Adrenal gland (tissue), 9 donors: ENCODE measurements at regions not wholly inside any gene's neighbourhood (a gene's known extent, or its start where the extent isn't known, plus 50 kb on each side); places are given as distances from the start of the nearest gene placed in this dataset.

ENCODE experiments used
- DNase-seq, 7 donors: peaks; one replicate each; pipeline ENCODE4 v3.0.0-alpha.2; 2019 to 2020
- H3K27ac ChIP-seq, 5 donors: fragments of 200-600 bp; sonication (generic) in 4 of 5; 1 replicate in 3 of 5; 2 replicates in 2 of 5; pipeline versions ENCODE4 v1.5.1 to v1.8.0; 2016 to 2020; ENCODE audit warnings: mild to moderate bottlenecking in 1 of 5
- H3K27me3 ChIP-seq: fragments of 200-600 bp; 2 replicates; pipeline ENCODE4 v1.8.0; 2021
- H3K36me3 ChIP-seq, 2 donors: fragments of 200-600 bp; replicated peaks in 1 of 2; 1 replicate in 1 of 2; 2 replicates in 1 of 2; pipeline versions ENCODE4 v1.5.1 to v1.8.0; 2018 to 2022
- H3K4me1 ChIP-seq, 2 donors: fragments of 200-600 bp; replicated peaks in 1 of 2; 1 replicate in 1 of 2; 2 replicates in 1 of 2; pipeline versions ENCODE4 v1.5.1 to v1.8.0; 2018 to 2021
- H3K4me3 ChIP-seq, 4 donors: fragments of 200-600 bp; sonication (generic) in 3 of 4; one replicate each; pipeline ENCODE4 v1.5.1; 2016 to 2018
- H3K9me3 ChIP-seq, 3 donors: fragments of 200-600 bp; sonication (generic) in 1 of 3; replicated peaks in 1 of 3; 1 replicate in 2 of 3; 2 replicates in 1 of 3; pipeline versions ENCODE4 v1.5.1 to v1.8.0; 2016 to 2021
- POLR2A ChIP-seq, 2 donors: fragments of 450-650 bp; IDR thresholded peaks; one replicate each; pipeline ENCODE4 v1.6.1; 2017; ENCODE audit warnings: antibody characterized with exemption in 2 of 2, mild to moderate bottlenecking in 2 of 2, moderate library complexity in 1 of 2
- WGBS, 4 donors: extraction: QIAGEN DNeasy Blood & Tissue Kit in 2 of 4; methylation state at CpG; one replicate each; pipeline versions ENCODE4 v1.1.5 to v1.1.7; 2013 to 2017; 5-methylcytosine and 5-hydroxymethylcytosine counted together
- intact Hi-C, 2 donors: fragments of 100-400 bp; cut with DNase I; formaldehyde crosslinking; loops; one replicate each; pipeline versions ENCODE4 v1.14.1 to v1.15.0; 2022 to 2023
- TF ChIP-seq, protein P1 (sequence below), 6 experiments: fragments of 450-650 bp in 4 of 6; fragments of 200-600 bp in 2 of 6; sonication (generic) in 1 of 6; IDR thresholded peaks; 1 replicate in 5 of 6; 2 replicates in 1 of 6; pipeline versions ENCODE4 v1.5.1 to v1.8.0; 2016 to 2021; ENCODE audit warnings: antibody characterized with exemption in 6 of 6, mild to moderate bottlenecking in 2 of 6, moderate library complexity in 1 of 6
- donor health status: healthy with polysubstance abuse.
- donor health status: Bipolar disorder and iron deficiency.
- donor health status: DM: yes; HTN: yes; CAD: no.
- donor health status: DM: no; HTN: no; CAD: no.
- donor health status: DM: no; HTN: no; CAD: no.

DNA sequence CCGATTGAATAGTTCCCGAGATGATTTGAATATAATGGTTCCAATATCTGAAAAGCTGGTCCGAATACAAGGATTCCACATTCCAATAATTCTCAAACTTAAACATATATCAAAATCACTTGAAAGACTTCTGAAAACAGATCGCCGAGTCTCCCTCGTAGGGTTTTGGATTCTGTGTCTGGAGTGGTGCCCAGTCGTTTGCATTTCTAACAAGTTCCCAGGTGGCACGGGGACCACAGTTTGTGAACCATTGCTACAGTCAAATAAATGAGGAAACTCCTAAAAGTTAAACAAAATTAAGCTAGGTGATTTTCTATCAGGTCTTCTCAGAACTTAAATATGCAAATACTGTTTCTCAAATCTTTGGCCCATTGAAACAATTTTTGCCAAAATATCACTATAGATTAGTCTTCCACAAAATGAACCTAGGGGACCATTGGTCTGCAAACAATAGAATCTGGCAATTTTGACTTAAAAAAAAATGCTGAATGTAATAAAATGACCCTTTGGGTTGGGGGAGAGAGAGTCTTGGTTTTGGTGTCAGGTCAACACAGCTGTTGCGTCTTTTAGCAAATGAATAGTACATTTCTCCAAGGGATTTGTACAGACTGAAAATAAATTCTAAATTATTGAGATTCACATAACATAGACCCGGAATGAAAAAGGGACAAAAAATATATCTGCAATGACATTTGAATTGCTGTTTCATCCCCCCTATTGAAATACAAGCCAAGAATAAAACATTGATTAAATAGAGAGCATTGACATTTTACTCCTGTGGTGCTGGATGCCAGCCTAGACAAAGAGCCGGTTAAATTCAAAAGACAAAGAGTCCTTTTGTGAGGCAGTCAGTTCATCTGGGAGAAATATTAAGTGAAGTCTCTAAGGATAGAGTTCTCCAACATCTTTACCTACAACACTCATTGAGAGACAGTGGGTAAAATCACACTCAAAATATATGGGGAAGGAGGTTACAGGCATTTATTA lies 175.7 kb upstream of the ADAMTS9 start:
- no peak for DNase-seq
- Histone ChIP-seq H3K9me3 (no peaks in the 10 kb centered on the region), H3K4me1 (peaks cover 0 to 3% of the 10 kb centered on the region in 2 donors), H3K36me3 (no peaks in the 10 kb centered on the region), H3K4me3 (no peak overlapping the region), H3K27me3 (no peaks in the 10 kb centered on the region), H3K27ac (no peak overlapping the region)
- intact Hi-C loops = no loop called here
- 88 to 92% (median 91%) methylated on average over 11 of the region's 11 CpGs for WGBS, 4 donors
- TF ChIP-seq, protein P1, sequence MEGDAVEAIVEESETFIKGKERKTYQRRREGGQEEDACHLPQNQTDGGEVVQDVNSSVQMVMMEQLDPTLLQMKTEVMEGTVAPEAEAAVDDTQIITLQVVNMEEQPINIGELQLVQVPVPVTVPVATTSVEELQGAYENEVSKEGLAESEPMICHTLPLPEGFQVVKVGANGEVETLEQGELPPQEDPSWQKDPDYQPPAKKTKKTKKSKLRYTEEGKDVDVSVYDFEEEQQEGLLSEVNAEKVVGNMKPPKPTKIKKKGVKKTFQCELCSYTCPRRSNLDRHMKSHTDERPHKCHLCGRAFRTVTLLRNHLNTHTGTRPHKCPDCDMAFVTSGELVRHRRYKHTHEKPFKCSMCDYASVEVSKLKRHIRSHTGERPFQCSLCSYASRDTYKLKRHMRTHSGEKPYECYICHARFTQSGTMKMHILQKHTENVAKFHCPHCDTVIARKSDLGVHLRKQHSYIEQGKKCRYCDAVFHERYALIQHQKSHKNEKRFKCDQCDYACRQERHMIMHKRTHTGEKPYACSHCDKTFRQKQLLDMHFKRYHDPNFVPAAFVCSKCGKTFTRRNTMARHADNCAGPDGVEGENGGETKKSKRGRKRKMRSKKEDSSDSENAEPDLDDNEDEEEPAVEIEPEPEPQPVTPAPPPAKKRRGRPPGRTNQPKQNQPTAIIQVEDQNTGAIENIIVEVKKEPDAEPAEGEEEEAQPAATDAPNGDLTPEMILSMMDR (IDR thresholded peaks at IDR 0.05) = no peak
- TF ChIP-seq POLR2A (IDR thresholded peaks at IDR 0.05) = no peak

DNA sequence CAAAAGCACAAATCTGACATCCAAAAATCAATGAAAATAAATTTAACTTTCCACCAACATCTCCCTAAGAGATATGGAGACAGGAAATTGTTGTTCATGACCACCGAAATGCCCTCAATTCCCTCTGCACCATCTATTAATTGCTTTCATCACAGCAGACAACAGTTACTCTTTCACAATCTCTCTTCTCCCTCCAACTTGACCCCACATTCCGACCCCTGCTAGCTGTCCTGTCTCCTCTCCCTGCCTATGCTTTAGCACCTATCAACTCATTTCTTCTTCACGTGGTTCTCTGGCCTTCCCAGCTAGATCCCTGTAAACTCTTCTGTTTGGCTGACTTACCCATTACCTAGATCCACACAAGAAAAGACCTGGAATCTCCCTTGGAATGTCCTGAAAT lies 173.9 kb upstream of the ADAMTS9 start:
- TF ChIP-seq, protein P1 (IDR thresholded peaks at IDR 0.05) = no peak
- no peak for TF ChIP-seq POLR2A (IDR thresholded peaks at IDR 0.05)

DNA sequence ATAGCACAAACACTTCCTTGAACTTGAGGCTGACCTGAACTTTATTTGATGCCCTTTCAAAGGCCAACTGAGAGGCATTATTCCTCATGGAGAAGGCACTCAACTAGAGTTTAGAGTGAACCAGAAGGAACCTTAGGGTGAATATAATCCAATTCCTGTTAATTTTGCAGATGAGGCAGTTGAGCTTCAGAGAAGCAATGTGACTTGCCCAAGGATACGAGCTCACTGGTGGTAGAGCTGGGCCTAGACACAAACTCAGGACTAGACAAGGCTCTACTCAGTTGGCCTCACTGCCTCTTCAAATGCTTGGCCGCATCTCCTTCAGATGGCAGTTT lies 172.7 kb upstream of the ADAMTS9 start:
- H3K9me3 ChIP-seq = no peaks in the 10 kb centered on the region
- H3K27ac ChIP-seq = peak overlapping the region in 2 of 5 donors; percentile 25 to 48
- intact Hi-C loops = no loop called here
- H3K27me3 ChIP-seq = no peaks in the 10 kb centered on the region
- no peaks in the 10 kb centered on the region for H3K36me3 ChIP-seq
- 69 to 86% (median 77%) methylated on average over 2 of the region's 2 CpGs for WGBS, 4 donors
- TF ChIP-seq POLR2A (IDR thresholded peaks at IDR 0.05) = no peak
- TF ChIP-seq, protein P1 (IDR thresholded peaks at IDR 0.05) = no peak
- peaks cover 0 to 3% of the 10 kb centered on the region in 2 donors for H3K4me1 ChIP-seq
- no peak overlapping the region for H3K4me3 ChIP-seq
- DNase-seq = no peak

More for the DNA sequence above, 173.9 kb upstream of the ADAMTS9 start:
- intact Hi-C loops = no loop called here
- Histone ChIP-seq H3K27me3 (no peaks in the 10 kb centered on the region), H3K36me3 (no peaks in the 10 kb centered on the region), H3K9me3 (no peaks in the 10 kb centered on the region), H3K4me3 (no peak overlapping the region), H3K4me1 (peaks cover 0 to 3% of the 10 kb centered on the region in 2 donors), H3K27ac (no peak overlapping the region)
- peak in 1 of 7 donors; percentile 7 for DNase-seq
- WGBS, 4 donors = 65 to 83% (median 68%) methylated on average over 3 of the region's 3 CpGs

DNA sequence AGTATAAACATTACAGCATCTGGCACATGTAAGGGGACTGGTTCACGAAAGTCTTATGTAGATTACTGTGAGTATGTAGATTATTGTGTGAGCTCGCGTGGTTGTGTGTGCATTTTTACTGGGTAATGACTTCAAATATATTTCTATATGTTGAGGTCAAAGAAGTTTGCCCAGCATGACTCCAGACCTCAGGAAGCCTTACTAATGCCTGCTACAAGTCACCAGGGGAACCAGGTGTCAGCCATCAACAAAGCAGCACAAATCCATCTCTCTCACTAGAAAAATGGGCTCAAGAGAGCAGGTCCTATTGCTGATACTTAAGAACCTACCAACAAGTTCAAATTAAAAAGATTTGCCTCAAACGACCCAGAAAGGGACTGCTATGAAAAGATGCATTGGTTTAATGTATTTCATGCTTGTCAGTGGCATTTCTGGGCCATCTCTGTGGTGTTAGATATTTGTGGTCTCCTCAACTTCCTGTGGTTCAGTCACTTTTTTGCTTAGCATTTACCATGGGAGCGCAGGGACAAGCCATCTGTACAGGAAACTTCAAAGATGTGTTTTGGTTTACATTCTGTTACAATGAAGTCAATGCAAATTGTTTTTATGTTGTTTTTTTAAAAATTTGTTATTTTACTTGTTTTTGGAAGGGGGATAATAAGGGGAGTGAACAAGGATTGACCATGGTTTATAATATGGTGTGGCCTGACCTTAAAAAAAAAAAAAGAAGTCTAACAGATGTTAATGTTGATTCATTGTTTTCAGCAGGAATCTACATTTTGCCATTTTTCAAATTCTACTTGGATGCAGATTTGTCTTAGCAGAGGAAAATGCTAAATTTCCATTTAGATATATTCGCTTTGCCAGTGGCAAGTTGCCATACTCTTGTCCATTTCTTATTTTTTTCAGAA lies 172.1 kb upstream of the ADAMTS9 start:
- H3K27ac ChIP-seq = no peak overlapping the region
- WGBS, 4 donors = 78 to 80% (median 79%) methylated on average over 6 of the region's 6 CpGs
- H3K4me1 ChIP-seq = peaks cover 0 to 3% of the 10 kb centered on the region in 2 donors
- no peak overlapping the region for H3K4me3 ChIP-seq
- TF ChIP-seq, protein P1 (IDR thresholded peaks at IDR 0.05) = no peak
- no peak for TF ChIP-seq POLR2A (IDR thresholded peaks at IDR 0.05)
- H3K9me3 ChIP-seq = no peaks in the 10 kb centered on the region
- intact Hi-C loops = no loop called here
- no peaks in the 10 kb centered on the region for H3K36me3 ChIP-seq
- no peak for DNase-seq
- no peaks in the 10 kb centered on the region for H3K27me3 ChIP-seq
